ENCODE measurements at regions not wholly inside any gene's neighbourhood (a gene's known extent, or its start where the extent isn't known, plus 50 kb on each side); places are given as distances from the start of the nearest gene placed in this dataset.

DNA sequence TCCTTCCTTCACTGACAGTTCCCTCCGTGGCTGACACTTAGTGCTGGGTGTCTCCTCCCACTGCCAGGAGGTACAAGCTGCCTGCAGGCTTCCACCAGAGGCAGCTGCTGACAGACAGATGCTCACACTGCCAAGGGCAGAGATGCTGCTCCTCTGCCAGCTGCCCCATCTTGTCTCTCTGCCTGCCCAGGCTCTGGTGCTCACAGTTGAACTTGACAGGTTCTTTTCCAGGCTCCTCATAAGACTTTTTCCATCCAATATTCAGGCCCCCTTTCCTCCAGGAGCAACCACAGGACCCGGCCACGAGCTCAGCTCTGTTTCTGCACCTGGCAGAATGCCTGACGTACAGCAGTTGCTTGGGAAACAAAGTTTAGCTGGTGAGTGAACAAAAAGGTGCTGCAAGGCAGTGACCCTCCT, 79.8 kb downstream of the PSMB1 start:
- TF ChIP-seq POLR2AphosphoS5 (IDR thresholded peaks at IDR 0.05; ENCODE audit: borderline replicate concordance, low read depth, low read length) (no peak), EZH2 (IDR thresholded peaks at IDR 0.05) (no peak)

All from SK-N-MC (cell line).